ENCODE measurements at regions not wholly inside any gene's neighbourhood (a gene's known extent, or its start where the extent isn't known, plus 50 kb on each side); places are given as distances from the start of the nearest gene placed in this dataset.

GRCh38 chr1:106435269-106435668, 621.2 kb upstream of the PRMT6 start:
- no peak for DNase-seq (ENCODE audit: low read depth)

GRCh38 chr1:106439475-106439874, 617.0 kb upstream of the PRMT6 start:
- DNase-seq (ENCODE audit: low read depth), result no peak

- DNase-seq (ENCODE audit: low read depth), result no peak
These were observed 609.0 kb upstream of the PRMT6 start for GRCh38 chr1:106447466-106447865.

- no peak for DNase-seq (ENCODE audit: low read depth)
These were observed 599.6 kb upstream of the PRMT6 start for GRCh38 chr1:106456832-106457231.

GRCh38 chr1:106457368-106457767, 599.1 kb upstream of the PRMT6 start:
- no peak for DNase-seq (ENCODE audit: low read depth)

GRCh38 chr1:106458866-106459265, 597.6 kb upstream of the PRMT6 start:
- no peak for DNase-seq (ENCODE audit: low read depth)

- no peak for DNase-seq (ENCODE audit: low read depth)
These were observed 597.1 kb upstream of the PRMT6 start for GRCh38 chr1:106459418-106459817.

- no peak for DNase-seq (ENCODE audit: low read depth)
These were observed 590.8 kb upstream of the PRMT6 start for GRCh38 chr1:106465666-106466065.

GRCh38 chr1:106480629-106481028, 575.8 kb upstream of the PRMT6 start:
- no peak for DNase-seq (ENCODE audit: low read depth)

GRCh38 chr1:106492880-106493279, 563.6 kb upstream of the PRMT6 start:
- no peak for DNase-seq (ENCODE audit: low read depth)

GRCh38 chr1:106494646-106495045, 561.8 kb upstream of the PRMT6 start:
- no peak for DNase-seq (ENCODE audit: low read depth)

- DNase-seq (ENCODE audit: low read depth), result peak; percentile 13
These were observed 558.2 kb upstream of the PRMT6 start for GRCh38 chr1:106498238-106498637.

- DNase-seq (ENCODE audit: low read depth), result no peak
These were observed 553.8 kb upstream of the PRMT6 start for GRCh38 chr1:106502659-106503058.

GRCh38 chr1:106515375-106515774, 541.1 kb upstream of the PRMT6 start:
- no peak for DNase-seq (ENCODE audit: low read depth)

GRCh38 chr1:106517224-106517623, 539.2 kb upstream of the PRMT6 start:
- no peak for DNase-seq (ENCODE audit: low read depth)

- no peak for DNase-seq (ENCODE audit: low read depth)
These were observed 533.0 kb upstream of the PRMT6 start for GRCh38 chr1:106523497-106523896.

- DNase-seq (ENCODE audit: low read depth), result no peak
These were observed 531.8 kb upstream of the PRMT6 start for GRCh38 chr1:106524631-106525030.

GRCh38 chr1:106526650-106527049, 529.8 kb upstream of the PRMT6 start:
- DNase-seq (ENCODE audit: low read depth), result peak; percentile 95

- no peak for DNase-seq (ENCODE audit: low read depth)
These were observed 521.9 kb upstream of the PRMT6 start for GRCh38 chr1:106534612-106535011.

GRCh38 chr1:106536741-106537140, 519.7 kb upstream of the PRMT6 start:
- DNase-seq (ENCODE audit: low read depth), result peak; percentile 67

- no peak for DNase-seq (ENCODE audit: low read depth)
These were observed 507.7 kb upstream of the PRMT6 start for GRCh38 chr1:106548726-106549125.

- peak; percentile 15 for DNase-seq (ENCODE audit: low read depth)
These were observed 502.2 kb upstream of the PRMT6 start for GRCh38 chr1:106554294-106554693.

- no peak for DNase-seq (ENCODE audit: low read depth)
These were observed 500.9 kb upstream of the PRMT6 start for GRCh38 chr1:106555571-106555970.

GRCh38 chr1:106564192-106564591, 492.3 kb upstream of the PRMT6 start:
- no peak for DNase-seq (ENCODE audit: low read depth)
